BJ (cell line): ENCODE measurements at regions not wholly inside any gene's neighbourhood (a gene's known extent, or its start where the extent isn't known, plus 50 kb on each side); places are given as distances from the start of the nearest gene placed in this dataset.

Experiments
- CTCF ChIA-PET: fragments of 350-600 bp; formaldehyde crosslinking; extraction: SDS; loops from one replicate; lab custom pipeline; 2021; ENCODE audit warnings: antibody characterized with exemption, inconsistent platforms; lab: Yijun Ruan, JAX
- POLR2A ChIA-PET: fragments of 300-600 bp; sonication (Branson Sonifier 250); formaldehyde crosslinking; extraction: SDS; loops from one replicate; lab custom pipeline; 2021; ENCODE audit warnings: antibody characterized with exemption; lab: Charles Lee
- DNase-seq: peaks from one replicate; pipeline ENCODE4 v3.0.0-alpha.2; 2011; ENCODE audit warnings: low read depth
- H3K27me3 ChIP-seq: 2 replicates; pipeline ENCODE4 v1.6.0; 2011; ENCODE audit warnings: low read length; ENCODE audit not compliant: control insufficient read depth, insufficient read depth
- H3K36me3 ChIP-seq: 2 replicates; pipeline ENCODE4 v1.5.1; 2011; ENCODE audit warnings: low read length; ENCODE audit not compliant: control insufficient read depth, insufficient read depth
- H3K4me3 ChIP-seq: 2 replicates; pipeline ENCODE4 v1.5.1; 2011; ENCODE audit warnings: low read depth, mild to moderate bottlenecking, control low read depth, low read length
- CTCF ChIP-seq: IDR thresholded peaks from 2 replicates; pipeline ENCODE4 v1.5.1; 2011; ENCODE audit warnings: low read depth, mild to moderate bottlenecking, control low read depth, inconsistent platforms, low read length, moderate library complexity; ENCODE audit not compliant: insufficient read depth

- Histone ChIP-seq H3K36me3 (peaks cover 3% of the 10 kb centered on the region; the same call in 1 of the 2 replicates), H3K27me3 (no peaks in the 10 kb centered on the region), H3K4me3 (no peak overlapping the region)
- ChIA-PET CTCF (no interaction called here), POLR2A (no interaction called here)
- no peak for TF ChIP-seq CTCF
- no peak for DNase-seq
These were observed 129.1 kb upstream of the PACRGL start for GRCh38 chr4:20570981-20571715.

- Histone ChIP-seq H3K27me3 (no peaks in the 10 kb centered on the region), H3K36me3 (no peaks in the 10 kb centered on the region; the same call in 1 of the 2 replicates), H3K4me3 (no peak overlapping the region)
- DNase-seq = no peak
- POLR2A ChIA-PET = no interaction called here
- CTCF ChIA-PET = no interaction called here
- no peak for TF ChIP-seq CTCF
These were observed 127.3 kb upstream of the PACRGL start for GRCh38 chr4:20572976-20573375.

- ChIA-PET POLR2A (no interaction called here), CTCF (interaction anchor here (1.8 kb wide), 1 partner anchor 110 kb away, joined by 4 read pairs; no protein-coding TSS in a partner anchor)
- H3K27me3 ChIP-seq = no peaks in the 10 kb centered on the region
- no peak overlapping the region for H3K4me3 ChIP-seq
- no peak for TF ChIP-seq CTCF
- no peaks in the 10 kb centered on the region; the same call in 1 of the 2 replicates for H3K36me3 ChIP-seq
- no peak for DNase-seq
These were observed 125.3 kb upstream of the PACRGL start for GRCh38 chr4:20574986-20575385.

GRCh38 chr4:20575486-20575885 lies 124.8 kb upstream of the PACRGL start:
- no peak for TF ChIP-seq CTCF
- CTCF ChIA-PET = interaction anchor here (1.8 kb wide), 1 partner anchor 110 kb away, joined by 4 read pairs; no protein-coding TSS in a partner anchor

GRCh38 chr4:20576861-20577260 lies 123.4 kb upstream of the PACRGL start:
- TF ChIP-seq CTCF = no peak
- POLR2A ChIA-PET = no interaction called here
- H3K36me3 ChIP-seq = peaks cover 5% of the 10 kb centered on the region
- H3K4me3 ChIP-seq = no peak overlapping the region
- no peaks in the 10 kb centered on the region for H3K27me3 ChIP-seq
- DNase-seq = no peak
- CTCF ChIA-PET = no interaction called here

More at GRCh38 chr4:20575486-20575885, 124.8 kb upstream of the PACRGL start:
- POLR2A ChIA-PET = no interaction called here
- Histone ChIP-seq H3K27me3 (no peaks in the 10 kb centered on the region), H3K4me3 (no peak overlapping the region), H3K36me3 (peaks cover under 1% of the 10 kb centered on the region)
- no peak for DNase-seq
